ENCODE measurements at regions not wholly inside any gene's neighbourhood (a gene's known extent, or its start where the extent isn't known, plus 50 kb on each side); places are given as distances from the start of the nearest gene placed in this dataset.

- H3K4me3 ChIP-seq (ENCODE audit: low read depth in 1 of 2, low read length in 2 of 2): no peak overlapping the region
- H3K27me3 ChIP-seq (ENCODE audit: control insufficient read depth in 1 of 2, insufficient read depth in 2 of 2, low read length in 2 of 2): peaks cover 0 to 7% of the 10 kb centered on the region in 2 donors
- no peaks in the 10 kb centered on the region for H3K9me3 ChIP-seq (ENCODE audit: low read length)
- no peaks in the 10 kb centered on the region for H3K36me3 ChIP-seq (ENCODE audit: insufficient read depth, low read length)
- no peaks in the 10 kb centered on the region for H3K4me1 ChIP-seq (ENCODE audit: insufficient read depth, low read length)
- H3K9ac ChIP-seq (ENCODE audit: low read length): no peak overlapping the region
- no peak overlapping the region for H3K27ac ChIP-seq (ENCODE audit: low read depth, low read length)
Measured at GRCh38 chr22:27093422-27093821, 436.0 kb downstream of the MIAT start.

- Histone ChIP-seq H3K27me3 (ENCODE audit: control insufficient read depth in 1 of 2, insufficient read depth in 2 of 2, low read length in 2 of 2) (peaks cover 0 to 7% of the 10 kb centered on the region in 2 donors), H3K9ac (ENCODE audit: low read length) (no peak overlapping the region), H3K4me3 (ENCODE audit: low read depth in 1 of 2, low read length in 2 of 2) (no peak overlapping the region), H3K4me1 (ENCODE audit: insufficient read depth, low read length) (no peaks in the 10 kb centered on the region), H3K36me3 (ENCODE audit: insufficient read depth, low read length) (no peaks in the 10 kb centered on the region), H3K27ac (ENCODE audit: low read depth, low read length) (no peak overlapping the region), H3K9me3 (ENCODE audit: low read length) (no peaks in the 10 kb centered on the region)
Measured at GRCh38 chr22:27094633-27095308, 437.4 kb downstream of the MIAT start.

GRCh38 chr22:27097506-27097905, 440.1 kb downstream of the MIAT start:
- H3K4me1 ChIP-seq (ENCODE audit: insufficient read depth, low read length): peaks cover 8% of the 10 kb centered on the region
- no peak overlapping the region for H3K4me3 ChIP-seq (ENCODE audit: low read depth in 1 of 2, low read length in 2 of 2)
- H3K27me3 ChIP-seq (ENCODE audit: control insufficient read depth in 1 of 2, insufficient read depth in 2 of 2, low read length in 2 of 2): peaks cover 0 to 6% of the 10 kb centered on the region in 2 donors
- no peaks in the 10 kb centered on the region for H3K36me3 ChIP-seq (ENCODE audit: insufficient read depth, low read length)
- H3K9ac ChIP-seq (ENCODE audit: low read length): no peak overlapping the region
- no peaks in the 10 kb centered on the region for H3K9me3 ChIP-seq (ENCODE audit: low read length)
- no peak overlapping the region for H3K27ac ChIP-seq (ENCODE audit: low read depth, low read length)

- Histone ChIP-seq H3K27me3 (ENCODE audit: control insufficient read depth in 1 of 2, insufficient read depth in 2 of 2, low read length in 2 of 2) (peaks cover 0 to 6% of the 10 kb centered on the region in 2 donors), H3K36me3 (ENCODE audit: insufficient read depth, low read length) (no peaks in the 10 kb centered on the region)
Measured at GRCh38 chr22:27097933-27098332, 440.5 kb downstream of the MIAT start.

GRCh38 chr22:27099946-27100722, 442.7 kb downstream of the MIAT start:
- Histone ChIP-seq H3K9ac (ENCODE audit: low read length) (no peak overlapping the region), H3K27me3 (ENCODE audit: control insufficient read depth in 1 of 2, insufficient read depth in 2 of 2, low read length in 2 of 2) (peaks cover 0 to 6% of the 10 kb centered on the region in 2 donors), H3K36me3 (ENCODE audit: insufficient read depth, low read length) (no peaks in the 10 kb centered on the region), H3K4me3 (ENCODE audit: low read depth in 1 of 2, low read length in 2 of 2) (no peak overlapping the region), H3K4me1 (ENCODE audit: insufficient read depth, low read length) (peaks cover 12% of the 10 kb centered on the region), H3K9me3 (ENCODE audit: low read length) (no peaks in the 10 kb centered on the region), H3K27ac (ENCODE audit: low read depth, low read length) (no peak overlapping the region)

More at GRCh38 chr22:27097933-27098332, 440.5 kb downstream of the MIAT start:
- Histone ChIP-seq H3K4me1 (ENCODE audit: insufficient read depth, low read length) (peaks cover 8% of the 10 kb centered on the region), H3K27ac (ENCODE audit: low read depth, low read length) (no peak overlapping the region), H3K9ac (ENCODE audit: low read length) (no peak overlapping the region), H3K9me3 (ENCODE audit: low read length) (no peaks in the 10 kb centered on the region), H3K4me3 (ENCODE audit: low read depth in 1 of 2, low read length in 2 of 2) (no peak overlapping the region)

GRCh38 chr22:27100789-27101188, 443.4 kb downstream of the MIAT start:
- no peak overlapping the region for H3K4me3 ChIP-seq (ENCODE audit: low read depth in 1 of 2, low read length in 2 of 2)
- H3K27me3 ChIP-seq (ENCODE audit: control insufficient read depth in 1 of 2, insufficient read depth in 2 of 2, low read length in 2 of 2): peaks cover 0 to 6% of the 10 kb centered on the region in 2 donors
- H3K36me3 ChIP-seq (ENCODE audit: insufficient read depth, low read length): no peaks in the 10 kb centered on the region
- H3K27ac ChIP-seq (ENCODE audit: low read depth, low read length): no peak overlapping the region
- peaks cover 17% of the 10 kb centered on the region for H3K4me1 ChIP-seq (ENCODE audit: insufficient read depth, low read length)
- H3K9me3 ChIP-seq (ENCODE audit: low read length): no peaks in the 10 kb centered on the region
- no peak overlapping the region for H3K9ac ChIP-seq (ENCODE audit: low read length)

GRCh38 chr22:27101288-27101687, 443.9 kb downstream of the MIAT start:
- Histone ChIP-seq H3K9me3 (ENCODE audit: low read length) (no peaks in the 10 kb centered on the region), H3K4me1 (ENCODE audit: insufficient read depth, low read length) (peaks cover 22% of the 10 kb centered on the region), H3K27me3 (ENCODE audit: control insufficient read depth in 1 of 2, insufficient read depth in 2 of 2, low read length in 2 of 2) (peaks cover 0 to 6% of the 10 kb centered on the region in 2 donors), H3K27ac (ENCODE audit: low read depth, low read length) (no peak overlapping the region), H3K4me3 (ENCODE audit: low read depth in 1 of 2, low read length in 2 of 2) (no peak overlapping the region), H3K9ac (ENCODE audit: low read length) (no peak overlapping the region), H3K36me3 (ENCODE audit: insufficient read depth, low read length) (no peaks in the 10 kb centered on the region)

- Histone ChIP-seq H3K9ac (ENCODE audit: low read length) (no peak overlapping the region), H3K4me1 (ENCODE audit: insufficient read depth, low read length) (peaks cover 50% of the 10 kb centered on the region), H3K27me3 (ENCODE audit: control insufficient read depth in 1 of 2, insufficient read depth in 2 of 2, low read length in 2 of 2) (peaks cover 0 to 6% of the 10 kb centered on the region in 2 donors), H3K27ac (ENCODE audit: low read depth, low read length) (no peak overlapping the region), H3K36me3 (ENCODE audit: insufficient read depth, low read length) (no peaks in the 10 kb centered on the region), H3K9me3 (ENCODE audit: low read length) (no peaks in the 10 kb centered on the region), H3K4me3 (ENCODE audit: low read depth in 1 of 2, low read length in 2 of 2) (no peak overlapping the region)
Measured at GRCh38 chr22:27104449-27104848, 447.1 kb downstream of the MIAT start.

GRCh38 chr22:27105142-27106025, 448.0 kb downstream of the MIAT start:
- Histone ChIP-seq H3K9me3 (ENCODE audit: low read length) (no peaks in the 10 kb centered on the region), H3K27ac (ENCODE audit: low read depth, low read length) (no peak overlapping the region), H3K36me3 (ENCODE audit: insufficient read depth, low read length) (no peaks in the 10 kb centered on the region), H3K27me3 (ENCODE audit: control insufficient read depth in 1 of 2, insufficient read depth in 2 of 2, low read length in 2 of 2) (peaks cover 0 to 5% of the 10 kb centered on the region in 2 donors), H3K4me3 (ENCODE audit: low read depth in 1 of 2, low read length in 2 of 2) (no peak overlapping the region), H3K9ac (ENCODE audit: low read length) (no peak overlapping the region), H3K4me1 (ENCODE audit: insufficient read depth, low read length) (peaks cover 48% of the 10 kb centered on the region)

- no peaks in the 10 kb centered on the region for H3K9me3 ChIP-seq (ENCODE audit: low read length)
- H3K9ac ChIP-seq (ENCODE audit: low read length): no peak overlapping the region
- no peak overlapping the region for H3K27ac ChIP-seq (ENCODE audit: low read depth, low read length)
- H3K4me3 ChIP-seq (ENCODE audit: low read depth in 1 of 2, low read length in 2 of 2): no peak overlapping the region
- peaks cover 42% of the 10 kb centered on the region for H3K4me1 ChIP-seq (ENCODE audit: insufficient read depth, low read length)
- no peaks in the 10 kb centered on the region for H3K27me3 ChIP-seq (ENCODE audit: control insufficient read depth in 1 of 2, insufficient read depth in 2 of 2, low read length in 2 of 2)
- H3K36me3 ChIP-seq (ENCODE audit: insufficient read depth, low read length): no peaks in the 10 kb centered on the region
Measured at GRCh38 chr22:27106985-27107384, 449.6 kb downstream of the MIAT start.

GRCh38 chr22:27107386-27107785, 450.0 kb downstream of the MIAT start:
- no peak overlapping the region for H3K27ac ChIP-seq (ENCODE audit: low read depth, low read length)
- H3K36me3 ChIP-seq (ENCODE audit: insufficient read depth, low read length): no peaks in the 10 kb centered on the region
- H3K4me1 ChIP-seq (ENCODE audit: insufficient read depth, low read length): peaks cover 42% of the 10 kb centered on the region
- no peaks in the 10 kb centered on the region for H3K27me3 ChIP-seq (ENCODE audit: control insufficient read depth in 1 of 2, insufficient read depth in 2 of 2, low read length in 2 of 2)
- no peak overlapping the region for H3K9ac ChIP-seq (ENCODE audit: low read length)
- no peak overlapping the region for H3K4me3 ChIP-seq (ENCODE audit: low read depth in 1 of 2, low read length in 2 of 2)
- no peaks in the 10 kb centered on the region for H3K9me3 ChIP-seq (ENCODE audit: low read length)

Measured in muscle layer of colon (tissue), 2 donors.